Left renal cortex interstitium (tissue), 4 donors: ENCODE measurements at regions not wholly inside any gene's neighbourhood (a gene's known extent, or its start where the extent isn't known, plus 50 kb on each side); places are given as distances from the start of the nearest gene placed in this dataset.

Experiments used
- DNase-seq, 4 donors: peaks; one replicate each; pipeline ENCODE4 v3.0.0-alpha.2; 2013; ENCODE audit warnings: low read depth in 4 of 4, low spot score in 2 of 4, missing footprints in 1 of 4

GRCh38 chr13:103961784-103962183 is 895.6 kb upstream of the SLC10A2 start:
- no peak for DNase-seq

- DNase-seq: no peak
These were observed 894.9 kb upstream of the SLC10A2 start for GRCh38 chr13:103961129-103961528.

- DNase-seq: no peak
These were observed 893.8 kb upstream of the SLC10A2 start for GRCh38 chr13:103960001-103960400.

GRCh38 chr13:103958691-103959090 is 892.5 kb upstream of the SLC10A2 start:
- DNase-seq: no peak

- DNase-seq: no peak
These were observed 891.7 kb upstream of the SLC10A2 start for GRCh38 chr13:103957939-103958338.

GRCh38 chr13:103953859-103954258 is 887.6 kb upstream of the SLC10A2 start:
- DNase-seq: no peak

- DNase-seq: no peak
These were observed 886.0 kb upstream of the SLC10A2 start for GRCh38 chr13:103952183-103952582.

GRCh38 chr13:103948426-103948825 is 882.2 kb upstream of the SLC10A2 start:
- no peak for DNase-seq

- DNase-seq: no peak
These were observed 879.6 kb upstream of the SLC10A2 start for GRCh38 chr13:103945836-103946235.

GRCh38 chr13:103941506-103942140 is 875.4 kb upstream of the SLC10A2 start:
- no peak for DNase-seq

- no peak for DNase-seq
These were observed 868.9 kb upstream of the SLC10A2 start for GRCh38 chr13:103935117-103935516.

GRCh38 chr13:103931885-103932284 is 865.7 kb upstream of the SLC10A2 start:
- no peak for DNase-seq

- no peak for DNase-seq
These were observed 865.2 kb upstream of the SLC10A2 start for GRCh38 chr13:103931331-103931845.

- no peak for DNase-seq
These were observed 859.9 kb upstream of the SLC10A2 start for GRCh38 chr13:103926118-103926517.

- DNase-seq: no peak
These were observed 842.7 kb upstream of the SLC10A2 start for GRCh38 chr13:103908911-103909310.

GRCh38 chr13:103908274-103908673 is 842.1 kb upstream of the SLC10A2 start:
- DNase-seq: no peak

GRCh38 chr13:103903790-103904189 is 837.6 kb upstream of the SLC10A2 start:
- DNase-seq: no peak

GRCh38 chr13:103898481-103898880 is 832.3 kb upstream of the SLC10A2 start:
- DNase-seq: no peak

GRCh38 chr13:103895835-103896531 is 829.8 kb upstream of the SLC10A2 start:
- DNase-seq: no peak

- DNase-seq: no peak
These were observed 828.4 kb upstream of the SLC10A2 start for GRCh38 chr13:103894626-103895025.

- DNase-seq: no peak
These were observed 818.0 kb upstream of the SLC10A2 start for GRCh38 chr13:103884101-103884723.

GRCh38 chr13:103883698-103884097 is 817.5 kb upstream of the SLC10A2 start:
- DNase-seq: peak in 1 of 4 donors; percentile 9
